Keratinocyte (primary cell): ENCODE measurements at regions not wholly inside any gene's neighbourhood (a gene's known extent, or its start where the extent isn't known, plus 50 kb on each side); places are given as distances from the start of the nearest gene placed in this dataset.

Experiments used
- EZH2 ChIP-seq: IDR thresholded peaks from one replicate; pipeline ENCODE4 v1.6.1; 2012; ENCODE audit warnings: inconsistent platforms, mild to moderate bottlenecking, low read length, moderate library complexity
- TF ChIP-seq, protein P1 (sequence below), 3 experiments: IDR thresholded peaks in 1 of 3; conservative IDR thresholded peaks in 1 of 3; optimal IDR thresholded peaks in 1 of 3; 2 replicates in 2 of 3; 3 replicates in 1 of 3; pipeline versions ENCODE3 to v1.5.1; 2011; ENCODE audit warnings: low read length in 3 of 3, mild to moderate bottlenecking in 3 of 3, moderate library complexity in 2 of 3, control low read depth in 1 of 3, inconsistent platforms in 1 of 3; ENCODE audit not compliant: insufficient read depth in 2 of 3; ENCODE audit errors: extremely low read depth in 1 of 3

DNA sequence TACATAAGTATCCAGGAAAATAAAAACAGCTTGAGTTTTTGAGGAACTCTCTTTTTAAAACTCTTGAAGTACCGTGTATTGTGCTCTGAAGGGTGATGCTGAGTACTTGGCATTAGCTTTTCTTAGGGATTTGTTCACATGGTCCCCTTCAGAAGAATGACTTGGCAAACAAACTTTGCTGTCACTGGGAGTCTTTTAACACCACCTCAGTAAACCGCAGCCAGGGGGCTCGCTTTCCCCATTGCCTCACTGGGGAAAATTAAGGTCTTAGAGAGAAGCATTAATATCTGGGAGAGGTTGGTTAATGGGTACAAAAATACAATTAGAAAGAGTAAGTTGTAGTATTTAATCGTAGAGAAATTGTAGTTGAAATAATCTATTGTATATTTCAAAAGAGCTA, 105.9 kb upstream of the DAP start:
- TF ChIP-seq, protein P1, sequence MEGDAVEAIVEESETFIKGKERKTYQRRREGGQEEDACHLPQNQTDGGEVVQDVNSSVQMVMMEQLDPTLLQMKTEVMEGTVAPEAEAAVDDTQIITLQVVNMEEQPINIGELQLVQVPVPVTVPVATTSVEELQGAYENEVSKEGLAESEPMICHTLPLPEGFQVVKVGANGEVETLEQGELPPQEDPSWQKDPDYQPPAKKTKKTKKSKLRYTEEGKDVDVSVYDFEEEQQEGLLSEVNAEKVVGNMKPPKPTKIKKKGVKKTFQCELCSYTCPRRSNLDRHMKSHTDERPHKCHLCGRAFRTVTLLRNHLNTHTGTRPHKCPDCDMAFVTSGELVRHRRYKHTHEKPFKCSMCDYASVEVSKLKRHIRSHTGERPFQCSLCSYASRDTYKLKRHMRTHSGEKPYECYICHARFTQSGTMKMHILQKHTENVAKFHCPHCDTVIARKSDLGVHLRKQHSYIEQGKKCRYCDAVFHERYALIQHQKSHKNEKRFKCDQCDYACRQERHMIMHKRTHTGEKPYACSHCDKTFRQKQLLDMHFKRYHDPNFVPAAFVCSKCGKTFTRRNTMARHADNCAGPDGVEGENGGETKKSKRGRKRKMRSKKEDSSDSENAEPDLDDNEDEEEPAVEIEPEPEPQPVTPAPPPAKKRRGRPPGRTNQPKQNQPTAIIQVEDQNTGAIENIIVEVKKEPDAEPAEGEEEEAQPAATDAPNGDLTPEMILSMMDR (optimal IDR thresholded peaks at IDR 0.05 in 1 of 3, IDR thresholded peaks at IDR 0.05 in 1 of 3, conservative IDR thresholded peaks at IDR 0.05 in 1 of 3; ENCODE audit: extremely low read depth in 1 of 3, insufficient read depth in 2 of 3, low read length in 3 of 3): no peak
- no peak for TF ChIP-seq EZH2
